ENCODE measurements at regions not wholly inside any gene's neighbourhood (a gene's known extent, or its start where the extent isn't known, plus 50 kb on each side); places are given as distances from the start of the nearest gene placed in this dataset.
"Not testable (repeated sequence)": the region's sequence is repeated elsewhere in the genome, so short reads cannot be mapped to it uniquely, and the experiment has no call there.

GRCh38 chr7:51467384-51468017 lies 150.9 kb upstream of the COBL start:
- DNase-seq = no peak

GRCh38 chr7:51459809-51460208 lies 143.2 kb upstream of the COBL start:
- no peak for DNase-seq

- DNase-seq = no peak
Observed at GRCh38 chr7:51458693-51459092, 142.1 kb upstream of the COBL start.

- no peak for DNase-seq
Observed at GRCh38 chr7:51457079-51457478, 140.5 kb upstream of the COBL start.

- no peak for DNase-seq
Observed at GRCh38 chr7:51456431-51457060, 139.9 kb upstream of the COBL start.

- no peak for DNase-seq
Observed at GRCh38 chr7:51455948-51456347, 139.3 kb upstream of the COBL start.

- DNase-seq = no peak
Observed at GRCh38 chr7:51455513-51455912, 138.9 kb upstream of the COBL start.

GRCh38 chr7:51455086-51455485 lies 138.5 kb upstream of the COBL start:
- no peak for DNase-seq

- DNase-seq = no peak
Observed at GRCh38 chr7:51452694-51453093, 136.1 kb upstream of the COBL start.

- no peak for DNase-seq
Observed at GRCh38 chr7:51451751-51452476, 135.3 kb upstream of the COBL start.

GRCh38 chr7:51450541-51450940 lies 133.9 kb upstream of the COBL start:
- no peak for DNase-seq

- DNase-seq = no peak
Observed at GRCh38 chr7:51446785-51447184, 130.2 kb upstream of the COBL start.

GRCh38 chr7:51446356-51446755 lies 129.7 kb upstream of the COBL start:
- no peak for DNase-seq

- no peak for DNase-seq
Observed at GRCh38 chr7:51444936-51445335, 128.3 kb upstream of the COBL start.

GRCh38 chr7:51430480-51431086 lies 114.0 kb upstream of the COBL start:
- peak in 40 of 58 donors; percentile 2 to 69 (median 24) for DNase-seq

GRCh38 chr7:51428217-51428887 lies 111.7 kb upstream of the COBL start:
- DNase-seq = peak in 5 of 58 donors; percentile 10 to 23 (median 16)

GRCh38 chr7:51426163-51426562 lies 109.6 kb upstream of the COBL start:
- DNase-seq = no peak

- not testable (repeated sequence) for DNase-seq
Observed at GRCh38 chr7:51409934-51410333, 93.3 kb upstream of the COBL start.

GRCh38 chr7:51397608-51398007 lies 81.0 kb upstream of the COBL start:
- not testable (repeated sequence) for DNase-seq

- not testable (repeated sequence) for DNase-seq
Observed at GRCh38 chr7:51393003-51393402, 76.4 kb upstream of the COBL start.

- not testable (repeated sequence) for DNase-seq
Observed at GRCh38 chr7:51389952-51390351, 73.3 kb upstream of the COBL start.
